ENCODE measurements at regions not wholly inside any gene's neighbourhood (a gene's known extent, or its start where the extent isn't known, plus 50 kb on each side); places are given as distances from the start of the nearest gene placed in this dataset.

GRCh38 chr3:160163229-160163878 is 61.9 kb upstream of the C3orf80 start:
- peak; percentile 40 for TF ChIP-seq CTCF (IDR thresholded peaks at IDR 0.05; ENCODE audit: control insufficient read depth, insufficient read depth, low read depth, low read length, missing control alignments)
- DNase-seq (ENCODE audit: low read depth) = no peak

GRCh38 chr3:160168246-160168645 is 57.0 kb upstream of the C3orf80 start:
- H3K4me3 ChIP-seq (ENCODE audit: control insufficient read depth, low read depth, low read length) = no peak overlapping the region
- no peak for TF ChIP-seq CTCF (IDR thresholded peaks at IDR 0.05; ENCODE audit: control insufficient read depth, insufficient read depth, low read depth, low read length, missing control alignments)
- no peak for DNase-seq (ENCODE audit: low read depth)

More at GRCh38 chr3:160163229-160163878, 61.9 kb upstream of the C3orf80 start:
- H3K4me3 ChIP-seq (ENCODE audit: control insufficient read depth, low read depth, low read length) = no peak overlapping the region

- H3K4me3 ChIP-seq (ENCODE audit: control insufficient read depth, low read depth, low read length) = no peak overlapping the region
- TF ChIP-seq CTCF (IDR thresholded peaks at IDR 0.05; ENCODE audit: control insufficient read depth, insufficient read depth, low read depth, low read length, missing control alignments) = no peak
- DNase-seq (ENCODE audit: low read depth) = peak; percentile 89
Observed at GRCh38 chr3:160169139-160169976, 55.9 kb upstream of the C3orf80 start.

- H3K4me3 ChIP-seq (ENCODE audit: control insufficient read depth, low read depth, low read length) = no peak overlapping the region
- no peak for TF ChIP-seq CTCF (IDR thresholded peaks at IDR 0.05; ENCODE audit: control insufficient read depth, insufficient read depth, low read depth, low read length, missing control alignments)
- DNase-seq (ENCODE audit: low read depth) = no peak
Observed at GRCh38 chr3:160170409-160171370, 54.5 kb upstream of the C3orf80 start.

- no peak for TF ChIP-seq CTCF (IDR thresholded peaks at IDR 0.05; ENCODE audit: control insufficient read depth, insufficient read depth, low read depth, low read length, missing control alignments)
- no peak for DNase-seq (ENCODE audit: low read depth)
Observed at GRCh38 chr3:160171813-160172212, 53.4 kb upstream of the C3orf80 start.

GRCh38 chr3:160174621-160175020 is 50.6 kb upstream of the C3orf80 start:
- no peak overlapping the region for H3K4me3 ChIP-seq (ENCODE audit: control insufficient read depth, low read depth, low read length)
- no peak for TF ChIP-seq CTCF (IDR thresholded peaks at IDR 0.05; ENCODE audit: control insufficient read depth, insufficient read depth, low read depth, low read length, missing control alignments)
- DNase-seq (ENCODE audit: low read depth) = no peak

More at GRCh38 chr3:160171813-160172212, 53.4 kb upstream of the C3orf80 start:
- H3K4me3 ChIP-seq (ENCODE audit: control insufficient read depth, low read depth, low read length) = no peak overlapping the region
